ENCODE measurements at regions not wholly inside any gene's neighbourhood (a gene's known extent, or its start where the extent isn't known, plus 50 kb on each side); places are given as distances from the start of the nearest gene placed in this dataset.

DNA sequence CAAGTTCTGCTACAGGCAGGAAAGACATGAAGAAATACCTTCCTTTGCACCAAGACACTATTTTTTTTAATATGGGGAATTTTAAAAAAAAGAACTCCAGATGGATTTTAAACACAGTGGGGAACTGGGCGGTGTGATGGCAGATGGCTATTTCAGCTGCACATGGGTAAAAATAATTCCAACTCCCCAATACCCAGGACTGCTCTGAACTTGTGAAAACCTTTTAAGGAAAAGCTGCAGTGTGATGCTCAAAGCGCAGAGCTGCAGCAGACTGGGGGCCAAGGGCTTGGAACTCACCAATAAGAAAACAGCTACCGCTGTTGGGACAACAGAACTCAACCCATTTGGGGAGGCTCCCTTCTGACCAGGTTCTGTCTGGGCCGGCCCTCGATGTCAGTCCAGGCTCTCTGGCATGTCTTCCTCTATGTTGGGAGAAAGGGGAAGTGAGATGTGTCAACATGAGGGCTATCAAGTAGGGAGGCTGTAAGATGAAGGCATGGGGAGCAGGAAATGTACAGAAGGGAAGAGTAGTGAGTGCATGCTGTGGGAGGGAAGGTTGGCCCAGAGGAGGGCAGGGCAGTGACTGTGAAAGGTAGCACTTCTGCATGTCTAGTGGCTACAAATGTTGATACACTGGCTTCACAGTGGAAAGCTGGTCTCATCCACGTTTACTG lies 64.0 kb upstream of the SLC14A2 start:
- no peak overlapping the region for H3K4me3 ChIP-seq (ENCODE audit: low read length)
- H3K4me1 ChIP-seq (ENCODE audit: low read length): peaks cover 3% of the 10 kb centered on the region; the same call in 1 of the 2 replicates
- no peaks in the 10 kb centered on the region for H3K27me3 ChIP-seq (ENCODE audit: low read length)
- H3K27ac ChIP-seq (ENCODE audit: low read length): no peak overlapping the region
- H3K4me2 ChIP-seq (ENCODE audit: low read depth, low read length, poor library complexity, severe bottlenecking): no peak overlapping the region
- H4K20me1 ChIP-seq (ENCODE audit: insufficient read depth, low read depth, low read length): no peaks in the 10 kb centered on the region
- H3K9me2 ChIP-seq (replicated peaks; ENCODE audit: insufficient read depth, low read length): no peaks in the 10 kb centered on the region
- no peak overlapping the region for H3K9ac ChIP-seq (ENCODE audit: low read length)
- H3K36me3 ChIP-seq (ENCODE audit: insufficient read depth, low read length): no peaks in the 10 kb centered on the region
- H3K9me3 ChIP-seq (ENCODE audit: low read length): no peaks in the 10 kb centered on the region
- no peaks in the 10 kb centered on the region for H3K79me2 ChIP-seq (ENCODE audit: low read length)
- no peak overlapping the region for H2AFZ ChIP-seq (ENCODE audit: low read length)
- DNase-seq: no peak

DNA sequence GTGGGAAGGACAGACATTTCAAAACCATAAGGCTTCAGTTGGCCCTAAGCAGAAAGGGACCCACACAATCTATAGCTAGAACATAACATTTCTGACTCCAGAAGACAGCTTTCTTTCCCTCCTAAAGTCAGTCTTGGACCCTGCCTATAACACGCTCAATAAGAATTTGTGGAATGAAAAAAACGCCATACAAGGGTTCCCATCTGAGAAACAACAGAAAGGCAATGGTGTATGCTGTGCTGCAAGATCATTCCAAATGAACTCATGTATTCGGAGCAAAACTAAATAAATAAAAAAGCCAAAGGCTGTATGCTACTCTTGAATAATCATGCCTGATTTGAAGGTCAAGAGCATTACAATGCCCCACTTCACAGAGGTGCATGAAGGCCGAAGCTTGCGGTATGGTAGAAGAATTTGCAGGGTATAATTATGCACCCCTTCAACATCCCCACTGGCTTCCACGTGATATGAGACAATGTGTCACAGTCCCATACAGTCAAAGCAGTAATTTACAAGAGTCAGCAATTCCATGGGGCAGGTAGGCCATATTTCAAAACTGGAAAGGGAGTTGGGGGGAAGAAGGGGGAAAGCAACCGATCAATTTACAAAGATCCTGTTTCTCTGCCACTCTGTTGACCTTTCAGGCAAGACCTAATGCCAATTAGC lies 61.4 kb upstream of the SLC14A2 start:
- no peak overlapping the region for H3K9ac ChIP-seq (ENCODE audit: low read length)
- H3K27me3 ChIP-seq (ENCODE audit: low read length): no peaks in the 10 kb centered on the region
- no peaks in the 10 kb centered on the region for H3K79me2 ChIP-seq (ENCODE audit: low read length)
- no peaks in the 10 kb centered on the region for H3K4me1 ChIP-seq (ENCODE audit: low read length)
- H3K27ac ChIP-seq (ENCODE audit: low read length): no peak overlapping the region
- no peak for DNase-seq
- no peaks in the 10 kb centered on the region for H3K9me2 ChIP-seq (replicated peaks; ENCODE audit: insufficient read depth, low read length)
- no peaks in the 10 kb centered on the region for H3K36me3 ChIP-seq (ENCODE audit: insufficient read depth, low read length)
- no peak overlapping the region for H3K4me2 ChIP-seq (ENCODE audit: low read depth, low read length, poor library complexity, severe bottlenecking)
- H4K20me1 ChIP-seq (ENCODE audit: insufficient read depth, low read depth, low read length): no peaks in the 10 kb centered on the region
- no peak overlapping the region for H3K4me3 ChIP-seq (ENCODE audit: low read length)
- no peak overlapping the region for H2AFZ ChIP-seq (ENCODE audit: low read length)
- H3K9me3 ChIP-seq (ENCODE audit: low read length): no peaks in the 10 kb centered on the region

DNA sequence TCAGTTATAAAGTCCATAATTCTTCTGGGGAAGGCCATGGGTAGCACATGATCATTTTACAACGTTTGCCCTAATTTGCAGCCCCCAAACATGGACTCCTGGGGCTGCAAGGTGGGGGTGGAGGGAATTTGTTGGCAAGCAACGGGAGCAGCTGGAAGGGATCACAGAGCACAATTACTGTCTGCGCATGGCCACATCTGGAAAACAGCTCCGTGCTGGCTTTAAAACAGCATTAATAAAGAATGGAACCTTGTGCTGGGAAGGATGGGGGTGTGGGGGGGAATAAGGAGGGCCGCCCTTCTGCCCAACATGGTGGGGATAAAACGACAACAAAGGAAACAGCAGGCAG lies 60.9 kb upstream of the SLC14A2 start:
- Histone ChIP-seq H3K27me3 (ENCODE audit: low read length) (no peaks in the 10 kb centered on the region), H2AFZ (ENCODE audit: low read length) (no peak overlapping the region), H3K9me3 (ENCODE audit: low read length) (no peaks in the 10 kb centered on the region), H3K9me2 (replicated peaks; ENCODE audit: insufficient read depth, low read length) (no peaks in the 10 kb centered on the region), H4K20me1 (ENCODE audit: insufficient read depth, low read depth, low read length) (no peaks in the 10 kb centered on the region), H3K4me2 (ENCODE audit: low read depth, low read length, poor library complexity, severe bottlenecking) (no peak overlapping the region), H3K9ac (ENCODE audit: low read length) (no peak overlapping the region), H3K4me3 (ENCODE audit: low read length) (no peak overlapping the region), H3K79me2 (ENCODE audit: low read length) (no peaks in the 10 kb centered on the region), H3K4me1 (ENCODE audit: low read length) (no peaks in the 10 kb centered on the region), H3K36me3 (ENCODE audit: insufficient read depth, low read length) (no peaks in the 10 kb centered on the region), H3K27ac (ENCODE audit: low read length) (no peak overlapping the region)
- no peak for DNase-seq

DNA sequence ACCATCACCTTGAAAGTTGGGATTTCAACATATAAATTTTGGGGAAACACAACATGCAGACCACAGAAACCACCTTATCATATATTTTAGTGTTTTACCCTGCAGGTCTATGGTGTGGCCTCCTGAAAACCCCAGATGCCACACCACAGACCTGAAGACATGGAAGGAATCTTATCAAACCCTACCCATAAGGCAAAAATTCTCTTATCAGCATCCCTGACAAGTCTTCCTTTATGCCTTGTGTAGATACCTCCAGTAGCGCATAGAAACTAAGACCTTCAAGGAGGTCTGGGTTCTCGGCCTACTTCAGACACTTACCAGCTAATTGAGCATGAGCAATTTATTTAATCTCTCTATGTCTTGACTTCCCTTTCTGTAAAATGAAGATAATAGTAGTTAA lies 59.1 kb upstream of the SLC14A2 start:
- Histone ChIP-seq H3K9ac (ENCODE audit: low read length) (no peak overlapping the region), H3K9me2 (replicated peaks; ENCODE audit: insufficient read depth, low read length) (no peaks in the 10 kb centered on the region), H3K27ac (ENCODE audit: low read length) (no peak overlapping the region), H4K20me1 (ENCODE audit: insufficient read depth, low read depth, low read length) (no peaks in the 10 kb centered on the region), H3K4me2 (ENCODE audit: low read depth, low read length, poor library complexity, severe bottlenecking) (no peak overlapping the region), H3K4me3 (ENCODE audit: low read length) (no peak overlapping the region), H3K4me1 (ENCODE audit: low read length) (no peaks in the 10 kb centered on the region), H3K27me3 (ENCODE audit: low read length) (no peaks in the 10 kb centered on the region), H3K9me3 (ENCODE audit: low read length) (no peaks in the 10 kb centered on the region), H3K79me2 (ENCODE audit: low read length) (no peaks in the 10 kb centered on the region), H3K36me3 (ENCODE audit: insufficient read depth, low read length) (no peaks in the 10 kb centered on the region), H2AFZ (ENCODE audit: low read length) (no peak overlapping the region)
- no peak for DNase-seq

DNA sequence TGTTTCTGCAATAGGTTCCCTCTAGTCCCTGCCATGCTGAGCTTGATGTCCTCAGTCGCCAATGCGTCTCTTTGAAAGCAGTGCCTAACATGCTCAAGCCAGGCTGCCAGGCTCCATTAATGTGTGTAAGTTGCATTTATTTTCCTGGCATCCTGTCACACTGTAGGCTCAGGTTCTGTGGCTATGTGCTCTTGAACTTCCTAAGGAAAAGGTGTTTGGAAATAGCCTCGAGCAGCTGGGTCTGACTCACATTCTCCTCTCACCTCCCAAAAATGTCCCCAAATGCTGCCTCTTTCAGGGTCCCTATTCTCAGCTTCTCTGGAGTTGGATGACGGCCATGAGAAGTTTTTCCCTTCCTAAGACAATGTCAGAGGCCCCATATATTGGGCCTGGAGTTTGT lies 58.0 kb upstream of the SLC14A2 start:
- Histone ChIP-seq H3K27ac (ENCODE audit: low read length) (no peak overlapping the region), H3K4me3 (ENCODE audit: low read length) (no peak overlapping the region), H3K9me2 (replicated peaks; ENCODE audit: insufficient read depth, low read length) (no peaks in the 10 kb centered on the region), H2AFZ (ENCODE audit: low read length) (no peak overlapping the region), H3K4me2 (ENCODE audit: low read depth, low read length, poor library complexity, severe bottlenecking) (no peak overlapping the region), H3K9ac (ENCODE audit: low read length) (no peak overlapping the region), H3K36me3 (ENCODE audit: insufficient read depth, low read length) (no peaks in the 10 kb centered on the region), H3K27me3 (ENCODE audit: low read length) (no peaks in the 10 kb centered on the region), H3K9me3 (ENCODE audit: low read length) (no peaks in the 10 kb centered on the region), H4K20me1 (ENCODE audit: insufficient read depth, low read depth, low read length) (no peaks in the 10 kb centered on the region), H3K4me1 (ENCODE audit: low read length) (no peaks in the 10 kb centered on the region), H3K79me2 (ENCODE audit: low read length) (no peaks in the 10 kb centered on the region)
- no peak for DNase-seq

DNA sequence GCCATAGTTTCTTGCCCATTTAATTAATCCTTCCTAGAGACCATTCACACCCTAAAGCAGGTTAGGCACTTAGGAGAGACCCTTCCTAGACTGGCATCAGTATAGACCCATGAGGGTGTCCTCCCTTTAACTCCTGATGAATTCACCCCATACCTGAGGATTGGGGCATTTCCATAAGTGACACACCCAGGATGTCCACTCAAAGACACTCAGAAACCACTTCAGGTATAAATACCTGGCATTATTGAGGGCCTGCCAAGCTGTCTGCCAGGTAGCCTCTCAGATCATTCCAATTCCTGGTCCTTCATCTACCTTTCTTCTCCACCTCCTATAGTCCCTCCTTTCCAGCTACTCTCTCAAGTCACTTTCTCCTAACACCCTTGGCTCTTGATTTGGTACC lies 57.5 kb upstream of the SLC14A2 start:
- no peaks in the 10 kb centered on the region for H3K9me3 ChIP-seq (ENCODE audit: low read length)
- H3K36me3 ChIP-seq (ENCODE audit: insufficient read depth, low read length): no peaks in the 10 kb centered on the region
- no peak overlapping the region for H3K4me3 ChIP-seq (ENCODE audit: low read length)
- H4K20me1 ChIP-seq (ENCODE audit: insufficient read depth, low read depth, low read length): no peaks in the 10 kb centered on the region
- no peaks in the 10 kb centered on the region for H3K4me1 ChIP-seq (ENCODE audit: low read length)
- H3K79me2 ChIP-seq (ENCODE audit: low read length): no peaks in the 10 kb centered on the region
- H3K9me2 ChIP-seq (replicated peaks; ENCODE audit: insufficient read depth, low read length): no peaks in the 10 kb centered on the region
- no peak overlapping the region for H2AFZ ChIP-seq (ENCODE audit: low read length)
- no peaks in the 10 kb centered on the region for H3K27me3 ChIP-seq (ENCODE audit: low read length)
- H3K4me2 ChIP-seq (ENCODE audit: low read depth, low read length, poor library complexity, severe bottlenecking): no peak overlapping the region
- no peak for DNase-seq
- no peak overlapping the region for H3K27ac ChIP-seq (ENCODE audit: low read length)
- H3K9ac ChIP-seq (ENCODE audit: low read length): no peak overlapping the region

DNA sequence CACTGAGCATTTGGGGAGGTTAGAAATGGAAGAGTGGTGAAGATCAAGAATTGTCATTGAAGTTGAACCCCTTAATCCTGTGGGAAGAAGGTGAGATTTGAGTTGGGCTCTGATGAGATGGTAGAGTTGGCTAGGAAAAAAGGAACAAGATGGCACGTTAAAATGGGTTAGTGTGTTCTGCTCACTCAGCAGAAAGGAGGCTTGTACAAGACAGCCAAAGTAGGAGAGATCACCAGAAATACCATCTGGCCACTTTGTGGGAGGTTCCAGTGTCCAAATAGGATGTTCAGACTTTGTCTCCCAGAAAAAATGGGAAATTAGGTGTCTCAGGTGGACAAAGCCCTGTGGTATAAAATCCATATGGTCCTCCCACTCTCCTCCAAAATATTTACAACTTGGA lies 56.0 kb upstream of the SLC14A2 start:
- Histone ChIP-seq H2AFZ (ENCODE audit: low read length) (no peak overlapping the region), H3K9me2 (replicated peaks; ENCODE audit: insufficient read depth, low read length) (no peaks in the 10 kb centered on the region), H4K20me1 (ENCODE audit: insufficient read depth, low read depth, low read length) (no peaks in the 10 kb centered on the region), H3K4me1 (ENCODE audit: low read length) (no peaks in the 10 kb centered on the region), H3K4me3 (ENCODE audit: low read length) (no peak overlapping the region), H3K27me3 (ENCODE audit: low read length) (no peaks in the 10 kb centered on the region), H3K4me2 (ENCODE audit: low read depth, low read length, poor library complexity, severe bottlenecking) (no peak overlapping the region), H3K9me3 (ENCODE audit: low read length) (no peaks in the 10 kb centered on the region), H3K36me3 (ENCODE audit: insufficient read depth, low read length) (no peaks in the 10 kb centered on the region), H3K79me2 (ENCODE audit: low read length) (no peaks in the 10 kb centered on the region), H3K27ac (ENCODE audit: low read length) (no peak overlapping the region), H3K9ac (ENCODE audit: low read length) (no peak overlapping the region)
- DNase-seq: no peak

DNA sequence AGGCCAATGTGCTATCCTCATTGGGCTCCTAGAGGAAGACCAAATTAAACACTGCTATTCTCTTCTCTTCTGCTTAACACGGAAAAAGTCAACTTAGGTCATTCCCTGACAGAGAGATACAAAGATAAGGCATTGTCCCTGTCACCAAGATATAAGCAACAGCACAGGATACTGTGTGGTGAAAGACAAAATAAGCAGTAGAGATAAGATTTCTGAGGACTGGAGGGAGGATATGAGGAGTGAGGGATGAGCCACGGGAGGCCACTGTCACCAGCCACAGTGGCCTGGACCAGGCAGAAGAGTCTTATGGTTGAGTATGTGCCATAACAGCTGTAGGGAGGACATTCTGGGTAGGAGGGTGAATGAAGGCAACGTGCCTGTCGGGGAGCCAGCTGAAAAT lies 54.4 kb upstream of the SLC14A2 start:
- Histone ChIP-seq H3K9ac (ENCODE audit: low read length) (no peak overlapping the region), H4K20me1 (ENCODE audit: insufficient read depth, low read depth, low read length) (no peaks in the 10 kb centered on the region), H3K27ac (ENCODE audit: low read length) (no peak overlapping the region), H3K9me3 (ENCODE audit: low read length) (no peaks in the 10 kb centered on the region), H3K27me3 (ENCODE audit: low read length) (no peaks in the 10 kb centered on the region), H3K79me2 (ENCODE audit: low read length) (no peaks in the 10 kb centered on the region), H3K4me3 (ENCODE audit: low read length) (no peak overlapping the region), H3K36me3 (ENCODE audit: insufficient read depth, low read length) (no peaks in the 10 kb centered on the region), H3K4me2 (ENCODE audit: low read depth, low read length, poor library complexity, severe bottlenecking) (no peak overlapping the region), H3K4me1 (ENCODE audit: low read length) (no peaks in the 10 kb centered on the region), H3K9me2 (replicated peaks; ENCODE audit: insufficient read depth, low read length) (no peaks in the 10 kb centered on the region), H2AFZ (ENCODE audit: low read length) (no peak overlapping the region)
- DNase-seq: no peak

Data from Karpas-422 (cell line).